ENCODE measurements at regions not wholly inside any gene's neighbourhood (a gene's known extent, or its start where the extent isn't known, plus 50 kb on each side); places are given as distances from the start of the nearest gene placed in this dataset.
A peak's percentile ranks its signal among the peaks of the same experiment; 100 is the strongest.

DNA sequence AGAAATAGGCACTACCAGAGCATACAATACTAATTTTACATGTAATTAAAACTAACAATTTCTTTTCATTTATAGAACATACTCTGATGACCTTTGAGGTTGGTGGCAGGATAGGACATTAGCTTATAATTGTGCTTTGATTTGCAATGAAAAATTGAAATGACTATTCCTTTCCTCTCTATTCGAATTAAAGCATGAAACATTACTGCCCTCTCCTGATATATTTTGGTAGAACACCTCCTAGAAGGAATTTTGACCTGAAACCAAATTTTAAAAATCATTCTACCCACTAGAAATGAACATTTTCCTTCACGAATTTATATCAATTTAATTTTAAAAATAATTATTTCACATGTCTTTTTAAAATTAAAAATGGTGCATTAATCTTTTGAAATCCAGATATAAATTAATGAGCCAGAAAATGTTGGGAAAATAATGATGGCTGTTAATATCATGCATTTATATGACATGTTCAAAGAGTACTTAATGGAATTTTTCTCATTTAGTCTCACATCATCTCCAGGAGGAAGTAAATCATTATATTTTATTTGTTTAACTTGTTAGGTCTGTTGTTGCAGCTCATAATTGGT lies 556.3 kb upstream of the ARGLU1 start:
- H3K4me3 ChIP-seq (replicated peaks in 1 of 3), result no peak overlapping the region
- no peaks in the 10 kb centered on the region for H3K36me3 ChIP-seq
- no peaks in the 10 kb centered on the region for H3K27me3 ChIP-seq
- no peak for DNase-seq
- no peaks in the 10 kb centered on the region for H3K4me1 ChIP-seq
- 2 to 3% methylated on average over 2 of the region's 2 CpGs for WGBS, 2 donors
- no peaks in the 10 kb centered on the region for H3K9me3 ChIP-seq
- intact Hi-C loops (cut with DNase I), result loop anchor here (10.0 kb wide), 1 partner anchor 209 kb away; no protein-coding TSS in a partner anchor
- TF ChIP-seq POLR2A (IDR thresholded peaks at IDR 0.05), result no peak
- TF ChIP-seq, protein P1, sequence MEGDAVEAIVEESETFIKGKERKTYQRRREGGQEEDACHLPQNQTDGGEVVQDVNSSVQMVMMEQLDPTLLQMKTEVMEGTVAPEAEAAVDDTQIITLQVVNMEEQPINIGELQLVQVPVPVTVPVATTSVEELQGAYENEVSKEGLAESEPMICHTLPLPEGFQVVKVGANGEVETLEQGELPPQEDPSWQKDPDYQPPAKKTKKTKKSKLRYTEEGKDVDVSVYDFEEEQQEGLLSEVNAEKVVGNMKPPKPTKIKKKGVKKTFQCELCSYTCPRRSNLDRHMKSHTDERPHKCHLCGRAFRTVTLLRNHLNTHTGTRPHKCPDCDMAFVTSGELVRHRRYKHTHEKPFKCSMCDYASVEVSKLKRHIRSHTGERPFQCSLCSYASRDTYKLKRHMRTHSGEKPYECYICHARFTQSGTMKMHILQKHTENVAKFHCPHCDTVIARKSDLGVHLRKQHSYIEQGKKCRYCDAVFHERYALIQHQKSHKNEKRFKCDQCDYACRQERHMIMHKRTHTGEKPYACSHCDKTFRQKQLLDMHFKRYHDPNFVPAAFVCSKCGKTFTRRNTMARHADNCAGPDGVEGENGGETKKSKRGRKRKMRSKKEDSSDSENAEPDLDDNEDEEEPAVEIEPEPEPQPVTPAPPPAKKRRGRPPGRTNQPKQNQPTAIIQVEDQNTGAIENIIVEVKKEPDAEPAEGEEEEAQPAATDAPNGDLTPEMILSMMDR (IDR thresholded peaks at IDR 0.05), result peak in 3 of 6 experiments; percentile 47 to 71 (median 56)
- H3K27ac ChIP-seq, result no peak overlapping the region

DNA sequence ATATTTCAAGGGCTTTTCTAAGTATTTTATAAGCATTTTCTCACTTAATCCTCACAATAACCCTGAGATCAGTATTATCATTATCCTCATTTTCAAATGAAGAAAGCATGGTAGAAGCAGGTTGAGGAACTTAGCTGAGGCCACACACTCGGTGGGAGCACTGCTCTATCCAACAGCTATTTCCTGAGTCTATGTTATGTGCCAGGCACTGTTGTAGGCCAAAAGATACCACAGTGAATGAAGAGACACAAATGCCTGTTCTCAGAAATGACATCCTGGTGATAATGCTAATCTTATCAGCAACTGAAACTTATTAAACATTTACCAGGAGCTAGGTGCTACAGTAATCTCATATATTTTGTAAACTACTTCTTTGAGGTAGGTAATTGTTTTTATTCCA lies 553.9 kb upstream of the ARGLU1 start:
- intact Hi-C loops (cut with DNase I), result loop anchor here (10.0 kb wide), 1 partner anchor 207 kb away; no protein-coding TSS in a partner anchor
- no peaks in the 10 kb centered on the region for H3K9me3 ChIP-seq
- no peak overlapping the region for H3K27ac ChIP-seq
- TF ChIP-seq POLR2A (IDR thresholded peaks at IDR 0.05), result no peak
- TF ChIP-seq, protein P1 (IDR thresholded peaks at IDR 0.05), result no peak
- no peak for DNase-seq
- H3K36me3 ChIP-seq, result no peaks in the 10 kb centered on the region
- H3K4me3 ChIP-seq (replicated peaks in 1 of 3), result no peak overlapping the region
- no peaks in the 10 kb centered on the region for H3K4me1 ChIP-seq
- 72 to 73% methylated on average over 1 of the region's 1 CpG for WGBS, 2 donors
- H3K27me3 ChIP-seq, result no peaks in the 10 kb centered on the region

DNA sequence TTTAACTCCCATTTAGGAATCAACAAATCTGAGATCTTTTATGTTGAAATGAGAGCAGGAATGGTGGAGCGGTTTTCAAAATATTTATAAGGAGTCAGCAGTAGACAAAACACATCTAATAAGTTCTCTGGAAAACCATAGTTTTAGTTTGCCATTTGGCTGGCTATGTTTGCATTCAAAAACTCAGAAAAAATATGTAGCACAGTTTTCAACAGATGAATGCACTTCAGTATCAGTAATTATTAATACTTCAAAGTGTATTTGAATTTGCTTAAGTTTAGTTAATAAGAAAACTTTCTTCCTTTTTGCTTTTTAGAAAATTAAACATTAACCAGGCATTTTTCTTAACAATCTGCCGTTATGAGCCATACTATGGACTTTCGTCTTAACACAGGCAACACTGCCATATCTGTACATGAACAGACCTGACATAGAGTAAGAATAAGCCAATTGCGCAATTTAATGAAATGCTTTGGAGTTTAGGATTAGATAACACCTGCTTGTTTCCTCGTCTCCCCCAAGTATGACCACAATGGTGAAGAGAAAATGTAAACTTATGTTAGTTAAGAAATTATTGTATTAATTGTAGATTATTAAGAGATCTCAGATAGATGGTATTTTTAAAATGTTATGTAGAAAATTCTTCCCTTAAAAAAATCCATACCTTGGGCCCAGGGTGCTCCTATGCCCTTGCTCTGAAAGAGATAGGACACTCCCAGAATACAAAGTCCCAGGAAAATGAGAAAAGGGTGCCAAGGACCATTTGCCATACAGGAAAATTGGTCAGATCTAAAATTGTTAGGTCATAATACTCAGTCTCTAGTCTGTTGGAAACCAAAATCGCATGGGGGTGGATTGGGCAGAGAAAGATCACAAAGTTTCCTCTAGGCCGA lies 552.3 kb upstream of the ARGLU1 start:
- 95% methylated on average over 7 of the region's 7 CpGs for WGBS, 2 donors
- TF ChIP-seq POLR2A (IDR thresholded peaks at IDR 0.05), result no peak
- TF ChIP-seq, protein P1 (IDR thresholded peaks at IDR 0.05), result no peak
- H3K27ac ChIP-seq, result no peak overlapping the region
- no peak overlapping the region for H3K4me3 ChIP-seq (replicated peaks in 1 of 3)
- intact Hi-C loops (cut with DNase I), result loop anchor here (10.0 kb wide), 1 partner anchor 205 kb away; no protein-coding TSS in a partner anchor
- no peaks in the 10 kb centered on the region for H3K9me3 ChIP-seq
- no peaks in the 10 kb centered on the region for H3K36me3 ChIP-seq
- DNase-seq, result no peak
- H3K4me1 ChIP-seq, result no peaks in the 10 kb centered on the region
- no peaks in the 10 kb centered on the region for H3K27me3 ChIP-seq

DNA sequence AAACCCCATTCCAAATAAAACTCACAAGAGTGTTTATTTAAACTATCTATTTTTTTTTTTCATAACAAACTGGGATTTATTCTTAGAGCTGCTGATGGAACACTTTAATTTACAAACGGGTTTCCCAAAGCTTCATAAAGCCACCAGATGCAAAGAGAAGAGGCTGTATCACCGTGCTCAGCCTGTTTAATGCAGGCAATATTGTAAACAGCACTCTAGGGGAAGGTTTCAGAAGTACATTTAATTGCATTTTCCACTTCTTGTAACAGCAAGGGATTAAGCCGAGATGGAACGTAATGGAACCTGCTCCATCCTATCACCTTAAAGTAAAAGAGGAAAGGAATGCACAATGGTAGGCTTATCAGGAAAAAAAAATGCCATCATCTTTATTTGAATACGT lies 550.6 kb upstream of the ARGLU1 start:
- H3K4me1 ChIP-seq, result no peaks in the 10 kb centered on the region
- 75 to 78% methylated on average over 5 of the region's 5 CpGs for WGBS, 2 donors
- TF ChIP-seq POLR2A (IDR thresholded peaks at IDR 0.05), result no peak
- TF ChIP-seq, protein P1 (IDR thresholded peaks at IDR 0.05), result no peak
- no peaks in the 10 kb centered on the region for H3K27me3 ChIP-seq
- intact Hi-C loops (cut with DNase I), result no loop called here
- no peaks in the 10 kb centered on the region for H3K9me3 ChIP-seq
- no peaks in the 10 kb centered on the region for H3K36me3 ChIP-seq
- DNase-seq, result no peak
- H3K27ac ChIP-seq, result no peak overlapping the region
- no peak overlapping the region for H3K4me3 ChIP-seq (replicated peaks in 1 of 3)

All from thyroid gland (tissue), 4 donors.